Ishikawa (cell line): ENCODE measurements at regions not wholly inside any gene's neighbourhood (a gene's known extent, or its start where the extent isn't known, plus 50 kb on each side); places are given as distances from the start of the nearest gene placed in this dataset.

Source experiments
- CEBPB ChIP-seq: IDR thresholded peaks from 2 replicates; pipeline ENCODE4 v1.6.1; 2012
- CREB1 ChIP-seq: IDR thresholded peaks from 2 replicates; pipeline ENCODE4 v1.6.1; 2012; ENCODE audit warnings: low read depth
- EP300 ChIP-seq: IDR thresholded peaks from 2 replicates; pipeline ENCODE4 v1.6.1; 2012; ENCODE audit warnings: borderline replicate concordance
- FOXM1 ChIP-seq: IDR thresholded peaks from 2 replicates; pipeline ENCODE4 v1.6.1; 2012; ENCODE audit warnings: low read depth, borderline replicate concordance
- MAX ChIP-seq: IDR thresholded peaks from 2 replicates; pipeline ENCODE4 v1.6.1; 2012
- NFIC ChIP-seq: IDR thresholded peaks from 2 replicates; pipeline ENCODE4 v1.6.1; 2012
- RAD21 ChIP-seq: IDR thresholded peaks from 2 replicates; pipeline ENCODE4 v1.6.1; 2012; ENCODE audit warnings: low read depth
- REST ChIP-seq: IDR thresholded peaks from 2 replicates; pipeline ENCODE4 v1.6.1; 2012; ENCODE audit warnings: low read depth, mild to moderate bottlenecking
- TAF1 ChIP-seq: IDR thresholded peaks from 2 replicates; pipeline ENCODE4 v1.6.1; 2012; ENCODE audit warnings: low read depth, mild to moderate bottlenecking
- ZBTB7A ChIP-seq: IDR thresholded peaks from 2 replicates; pipeline ENCODE4 v1.6.1; 2012; ENCODE audit warnings: low read depth

GRCh38 chr12:131332224-131332623 lies 378.5 kb downstream of the ADGRD1 start:
- no peak for TF ChIP-seq FOXM1
- no peak for TF ChIP-seq REST
- no peak for TF ChIP-seq TAF1
- no peak for TF ChIP-seq NFIC
- TF ChIP-seq MAX = no peak
- TF ChIP-seq RAD21 = no peak
- TF ChIP-seq CREB1 = no peak
- TF ChIP-seq EP300 = no peak
- TF ChIP-seq ZBTB7A = no peak
- no peak for TF ChIP-seq CEBPB
